Inflammatory macrophage treated with lipopolysaccharide for 1 hour (primary cell): ENCODE measurements at regions not wholly inside any gene's neighbourhood (a gene's known extent, or its start where the extent isn't known, plus 50 kb on each side); places are given as distances from the start of the nearest gene placed in this dataset.
"Not testable (repeated sequence)": the region's sequence is repeated elsewhere in the genome, so short reads cannot be mapped to it uniquely, and the experiment has no call there.

Experiments
- DNase-seq, 2 donors: peaks; one replicate each; pipeline ENCODE4 v3.0.0-alpha.2; 2020 to 2022

DNA sequence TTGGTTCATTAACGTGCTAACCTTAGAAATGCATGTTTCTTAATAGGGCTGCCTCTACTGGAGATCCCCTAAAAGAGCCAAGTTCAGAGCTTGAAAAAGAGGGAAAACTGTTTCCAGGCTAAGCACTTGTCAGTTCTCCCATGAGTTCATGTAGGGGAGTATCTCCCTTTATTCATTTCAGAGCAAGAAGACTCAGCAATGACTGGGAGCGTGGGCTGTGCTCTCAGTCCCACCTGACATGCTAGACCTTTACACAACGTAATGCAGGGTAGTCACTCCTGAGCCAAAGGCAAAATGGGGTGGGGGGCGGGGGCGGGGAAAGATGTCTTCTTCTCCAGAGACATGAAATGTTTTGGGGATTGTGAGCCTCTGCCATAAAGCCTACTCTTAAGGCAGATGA lies 420.1 kb upstream of the MCTP2 start:
- DNase-seq: no peak

- DNase-seq: no peak
Observed at GRCh38 chr15:93809516-93809915, 421.8 kb upstream of the MCTP2 start.

GRCh38 chr15:93803421-93804152 lies 427.8 kb upstream of the MCTP2 start:
- no peak for DNase-seq

GRCh38 chr15:93801206-93801605 lies 430.2 kb upstream of the MCTP2 start:
- DNase-seq: no peak

DNA sequence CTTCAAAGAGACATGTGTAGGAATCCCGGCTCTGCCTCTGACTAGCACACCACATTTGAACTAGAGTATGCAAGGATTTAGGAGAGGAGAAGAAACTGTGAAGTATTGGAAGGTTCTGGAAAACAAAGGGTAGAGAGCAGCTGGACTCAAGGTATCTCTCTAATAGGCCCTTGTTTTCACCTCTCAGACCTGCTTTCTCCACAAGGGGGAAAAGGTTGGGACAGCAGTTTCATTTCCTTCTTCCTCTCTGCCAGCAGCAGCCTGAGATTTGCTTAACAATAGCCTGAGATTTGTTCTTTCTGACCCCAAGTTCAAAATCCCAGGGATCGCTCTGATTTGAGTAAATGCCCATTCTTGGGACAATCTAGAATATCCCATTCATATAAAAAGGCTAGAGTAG lies 430.6 kb upstream of the MCTP2 start:
- DNase-seq: no peak

DNA sequence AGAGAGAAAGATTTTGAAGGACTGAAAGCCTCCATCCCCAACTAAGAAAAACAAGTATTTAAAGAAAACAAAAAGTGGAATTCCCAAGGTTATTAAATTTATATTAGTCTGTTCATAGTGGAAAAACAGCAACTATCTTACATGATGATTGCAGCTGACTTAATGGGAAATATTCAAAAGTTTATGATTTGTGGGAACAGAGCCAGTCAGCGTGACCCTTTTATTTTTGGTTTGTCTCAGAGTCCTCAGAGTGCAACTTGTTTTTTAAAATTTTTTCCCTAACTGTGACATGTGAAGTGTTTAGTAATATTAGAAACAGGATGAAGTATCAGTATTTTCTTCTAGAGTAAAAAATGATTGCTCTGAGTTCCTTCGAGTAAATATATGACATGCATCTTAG lies 441.9 kb upstream of the MCTP2 start:
- no peak for DNase-seq

- DNase-seq: no peak
Observed at GRCh38 chr15:93780073-93780472, 451.3 kb upstream of the MCTP2 start.

DNA sequence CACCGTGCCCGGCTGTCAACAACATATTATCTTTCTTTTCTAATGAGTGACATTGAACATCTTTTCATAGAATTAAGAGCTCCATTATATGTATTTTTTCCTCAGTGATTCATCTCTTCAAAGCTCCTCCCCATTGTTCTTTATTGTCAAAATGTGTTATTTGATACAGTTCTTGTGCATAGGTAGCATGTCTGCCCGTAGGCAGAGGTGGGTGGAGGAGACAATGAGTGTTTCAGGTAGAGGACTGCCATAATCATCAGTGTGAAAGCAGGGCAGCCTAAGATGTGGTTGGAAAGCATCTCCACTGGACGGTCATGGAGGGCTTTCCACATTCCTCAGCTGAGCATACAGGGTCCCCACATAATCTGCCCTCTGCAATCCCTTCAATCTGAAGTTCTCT lies 452.0 kb upstream of the MCTP2 start:
- no peak for DNase-seq

GRCh38 chr15:93771196-93772030 lies 459.9 kb upstream of the MCTP2 start:
- DNase-seq: no peak

DNA sequence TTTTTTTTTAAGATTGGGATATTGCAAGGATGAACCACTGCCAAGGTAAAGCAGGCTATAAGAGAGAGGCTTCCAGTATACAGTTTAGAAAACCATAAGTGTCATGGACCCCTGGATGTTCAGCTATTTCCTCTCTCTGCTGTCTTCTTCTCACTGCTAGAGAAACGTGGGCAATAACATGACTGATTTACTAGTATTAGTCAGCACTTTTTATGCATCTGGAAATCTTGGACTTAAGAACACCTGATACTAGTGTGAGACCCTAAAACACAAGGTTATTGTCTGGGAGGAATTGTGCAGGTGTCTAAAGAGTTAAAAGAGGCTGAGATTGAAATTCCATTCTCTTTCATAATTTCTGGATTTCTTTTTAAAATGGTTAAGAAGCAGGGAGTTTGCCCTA lies 460.6 kb upstream of the MCTP2 start:
- DNase-seq: no peak

- DNase-seq: no peak
Observed at GRCh38 chr15:93762036-93762435, 469.3 kb upstream of the MCTP2 start.

- no peak for DNase-seq
Observed at GRCh38 chr15:93759629-93760028, 471.7 kb upstream of the MCTP2 start.

GRCh38 chr15:93758824-93759223 lies 472.5 kb upstream of the MCTP2 start:
- DNase-seq: no peak

GRCh38 chr15:93748710-93749109 lies 482.7 kb upstream of the MCTP2 start:
- no peak for DNase-seq

DNA sequence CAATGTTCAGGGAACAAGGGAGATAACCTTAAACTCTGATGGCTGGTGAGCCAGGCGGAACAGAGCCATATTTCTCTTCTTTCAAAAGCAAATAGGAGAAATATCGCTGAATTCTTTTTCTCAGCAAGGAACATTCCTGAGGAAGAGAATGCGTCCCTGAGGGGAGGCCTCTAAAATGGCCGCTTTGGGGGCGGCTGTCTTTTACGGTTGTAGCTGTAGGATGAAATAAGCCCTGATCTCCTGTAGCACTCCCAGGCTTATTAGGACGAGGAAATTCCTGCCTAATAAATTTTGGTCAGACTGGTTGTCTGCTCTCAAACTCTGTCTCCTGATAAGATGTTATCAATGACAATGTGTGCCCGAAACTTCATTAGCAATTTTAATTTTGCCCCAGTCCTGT lies 496.4 kb upstream of the MCTP2 start:
- not testable (repeated sequence) for DNase-seq

- DNase-seq: no peak
Observed at GRCh38 chr15:93730724-93731123, 500.6 kb upstream of the MCTP2 start.

GRCh38 chr15:93722165-93722564 lies 509.2 kb upstream of the MCTP2 start:
- no peak for DNase-seq

DNA sequence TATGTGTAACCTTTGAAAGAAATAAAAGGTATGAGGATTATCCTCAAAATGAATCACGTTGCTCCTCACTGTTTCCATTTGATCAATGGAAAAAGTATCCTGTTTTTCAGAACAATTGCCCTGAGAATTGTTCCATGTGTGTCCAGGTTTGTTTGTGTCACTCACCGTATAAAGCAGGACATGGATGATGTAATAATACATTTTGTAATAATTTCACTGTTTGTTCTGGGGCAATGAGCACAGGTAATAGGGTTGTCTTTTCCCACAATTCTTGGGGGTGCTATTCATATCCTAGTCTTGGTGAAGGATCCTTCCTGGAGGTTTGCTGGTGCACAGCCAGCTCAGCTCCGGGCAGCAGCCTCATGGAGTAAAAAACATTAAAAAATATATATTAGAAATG lies 510.8 kb upstream of the MCTP2 start:
- DNase-seq: no peak

GRCh38 chr15:93719921-93720351 lies 511.4 kb upstream of the MCTP2 start:
- no peak for DNase-seq

- DNase-seq: no peak
Observed at GRCh38 chr15:93716615-93717231, 514.6 kb upstream of the MCTP2 start.

- DNase-seq: no peak
Observed at GRCh38 chr15:93709708-93710107, 521.7 kb upstream of the MCTP2 start.

GRCh38 chr15:93708724-93709445 lies 522.5 kb upstream of the MCTP2 start:
- no peak for DNase-seq

GRCh38 chr15:93707751-93708150 lies 523.6 kb upstream of the MCTP2 start:
- no peak for DNase-seq
